ENCODE measurements at regions not wholly inside any gene's neighbourhood (a gene's known extent, or its start where the extent isn't known, plus 50 kb on each side); places are given as distances from the start of the nearest gene placed in this dataset.

GRCh38 chr13:73815796-73816195 lies 318.4 kb downstream of the KLF12 start:
- TF ChIP-seq POLR2A (IDR thresholded peaks at IDR 0.05; ENCODE audit: low read length) (no peak), GATA1 (IDR thresholded peaks at IDR 0.05; ENCODE audit: low read depth, low read length) (no peak)
